Testis (tissue), 2 donors: ENCODE measurements at regions not wholly inside any gene's neighbourhood (a gene's known extent, or its start where the extent isn't known, plus 50 kb on each side); places are given as distances from the start of the nearest gene placed in this dataset.

Experiments
- CTCF ChIP-seq, 3 experiments: fragments of 450-650 bp in 2 of 3; fragments of 200-600 bp in 1 of 3; sonication (generic) in 1 of 3; IDR thresholded peaks; one replicate each; pipeline ENCODE4 v1.5.1; 2016 to 2019; ENCODE audit warnings: antibody characterized with exemption in 3 of 3, mild to moderate bottlenecking in 2 of 3, moderate library complexity in 1 of 3
- POLR2A ChIP-seq: fragments of 450-650 bp; IDR thresholded peaks from one replicate; pipeline ENCODE4 v1.6.1; 2017; ENCODE audit warnings: antibody characterized with exemption, mild to moderate bottlenecking, moderate library complexity

- TF ChIP-seq CTCF (IDR thresholded peaks at IDR 0.05) (no peak), POLR2A (no peak)
These were observed 271.4 kb upstream of the LUZP2 start for GRCh38 chr11:24225501-24225900.
